Raji (cell line): ENCODE measurements at regions not wholly inside any gene's neighbourhood (a gene's known extent, or its start where the extent isn't known, plus 50 kb on each side); places are given as distances from the start of the nearest gene placed in this dataset.

Source experiments
- POLR2A ChIP-seq: IDR thresholded peaks from 2 replicates; pipeline ENCODE4 v1.6.1; 2011; ENCODE audit warnings: low read depth, low read length, control low read depth; ENCODE audit not compliant: insufficient read depth

- no peak for TF ChIP-seq POLR2A
Observed at GRCh38 chr1:199706826-199707606, 320.5 kb upstream of the NR5A2 start.

GRCh38 chr1:199710974-199711373, 316.5 kb upstream of the NR5A2 start:
- no peak for TF ChIP-seq POLR2A

GRCh38 chr1:199716729-199717128, 310.8 kb upstream of the NR5A2 start:
- TF ChIP-seq POLR2A = no peak

- no peak for TF ChIP-seq POLR2A
Observed at GRCh38 chr1:199719156-199719842, 308.2 kb upstream of the NR5A2 start.

GRCh38 chr1:199720496-199720895, 307.0 kb upstream of the NR5A2 start:
- TF ChIP-seq POLR2A = no peak

- no peak for TF ChIP-seq POLR2A
Observed at GRCh38 chr1:199721001-199721400, 306.5 kb upstream of the NR5A2 start.

GRCh38 chr1:199723250-199723956, 304.1 kb upstream of the NR5A2 start:
- TF ChIP-seq POLR2A = no peak

- TF ChIP-seq POLR2A = no peak
Observed at GRCh38 chr1:199724049-199724448, 303.5 kb upstream of the NR5A2 start.

GRCh38 chr1:199725002-199725565, 302.4 kb upstream of the NR5A2 start:
- no peak for TF ChIP-seq POLR2A

- no peak for TF ChIP-seq POLR2A
Observed at GRCh38 chr1:199727682-199728081, 299.8 kb upstream of the NR5A2 start.

GRCh38 chr1:199728345-199728744, 299.2 kb upstream of the NR5A2 start:
- no peak for TF ChIP-seq POLR2A

- TF ChIP-seq POLR2A = no peak
Observed at GRCh38 chr1:199733125-199733524, 294.4 kb upstream of the NR5A2 start.

- TF ChIP-seq POLR2A = no peak
Observed at GRCh38 chr1:199734186-199734585, 293.3 kb upstream of the NR5A2 start.

GRCh38 chr1:199735660-199736059, 291.9 kb upstream of the NR5A2 start:
- no peak for TF ChIP-seq POLR2A

- TF ChIP-seq POLR2A = no peak
Observed at GRCh38 chr1:199736646-199737045, 290.9 kb upstream of the NR5A2 start.

- TF ChIP-seq POLR2A = no peak
Observed at GRCh38 chr1:199741586-199741985, 285.9 kb upstream of the NR5A2 start.

GRCh38 chr1:199742547-199742946, 285.0 kb upstream of the NR5A2 start:
- no peak for TF ChIP-seq POLR2A
